ENCODE measurements at regions not wholly inside any gene's neighbourhood (a gene's known extent, or its start where the extent isn't known, plus 50 kb on each side); places are given as distances from the start of the nearest gene placed in this dataset.

- DNase-seq = peak; percentile 51
Measured at GRCh38 chr1:69263921-69264391, 303.8 kb upstream of the LRRC7 start.

DNA sequence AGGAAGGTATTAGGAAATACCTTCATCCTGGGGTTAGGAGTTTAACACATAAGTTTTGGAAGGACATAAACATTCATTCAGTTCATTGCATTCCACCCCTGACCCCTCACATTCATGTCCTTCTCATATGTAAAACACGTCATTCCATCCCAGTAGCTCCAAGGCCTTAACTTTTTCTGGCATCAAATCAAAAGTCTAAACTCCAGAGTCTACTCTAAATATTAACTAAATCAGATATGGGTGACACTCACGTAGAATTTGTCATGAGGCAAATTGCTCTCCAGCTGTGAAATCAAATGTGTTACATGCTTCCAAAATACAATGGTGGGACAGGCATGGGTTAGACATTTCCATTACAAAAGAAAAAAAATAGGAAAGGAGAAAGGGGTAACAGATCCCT lies 298.2 kb upstream of the LRRC7 start:
- no peak for DNase-seq

GRCh38 chr1:69271587-69272125 lies 296.1 kb upstream of the LRRC7 start:
- DNase-seq = no peak

DNA sequence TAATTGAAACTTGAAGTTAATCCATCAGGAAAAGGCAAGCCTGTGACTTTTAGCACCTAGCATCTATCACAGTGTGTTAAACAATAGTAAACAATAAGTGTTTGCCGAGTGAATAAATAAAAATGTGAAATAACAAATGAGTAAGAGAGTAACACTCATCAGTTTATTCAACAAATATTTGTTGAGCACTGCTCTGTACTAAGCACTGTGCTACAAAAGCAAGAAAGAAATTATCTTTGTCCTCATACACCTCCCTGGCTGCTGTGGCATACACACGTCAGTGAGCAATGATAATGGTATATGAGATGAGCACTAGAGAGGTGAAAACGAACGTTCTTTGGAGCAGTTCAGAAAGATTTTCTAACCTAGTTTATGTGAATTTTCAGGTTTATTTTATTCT lies 295.0 kb upstream of the LRRC7 start:
- no peak for DNase-seq

DNA sequence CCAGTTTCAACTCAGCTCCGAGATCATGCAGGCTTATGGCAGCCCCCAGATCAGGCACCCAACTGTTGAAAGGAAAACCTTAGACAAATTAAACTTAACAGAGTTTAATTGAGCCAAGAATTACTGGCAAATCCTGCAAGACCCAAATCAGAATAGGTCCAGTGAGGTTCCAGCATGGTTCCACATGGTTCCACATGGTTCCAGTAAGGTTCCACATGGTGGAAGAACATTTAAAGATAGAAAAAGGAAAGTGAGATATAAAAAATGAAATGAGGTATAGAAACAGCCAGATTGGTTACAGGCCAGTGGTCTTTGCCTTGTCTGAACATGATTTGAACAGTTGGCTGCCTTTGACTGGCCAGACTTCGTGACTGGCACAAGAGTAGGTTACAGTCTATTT lies 288.8 kb upstream of the LRRC7 start:
- DNase-seq = no peak

DNA sequence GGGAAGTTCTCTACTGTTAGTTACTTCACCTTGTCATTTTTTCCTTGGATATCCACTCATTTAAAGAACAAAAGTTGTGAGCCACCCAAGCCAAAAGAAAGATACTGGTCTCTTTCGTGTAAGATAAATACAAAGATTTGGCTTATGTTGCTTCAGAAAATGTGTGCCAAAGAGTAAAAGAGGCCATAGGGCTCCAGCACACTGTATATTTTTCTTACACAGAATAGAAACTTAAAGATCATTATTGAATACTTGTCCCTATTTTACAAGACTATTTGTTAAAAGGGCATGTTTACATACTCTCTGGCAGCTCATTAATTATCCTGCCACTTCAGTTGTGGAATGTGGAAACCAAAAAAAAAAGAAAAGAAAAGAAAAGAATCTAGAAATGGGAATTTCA lies 284.2 kb upstream of the LRRC7 start:
- DNase-seq = no peak

DNA sequence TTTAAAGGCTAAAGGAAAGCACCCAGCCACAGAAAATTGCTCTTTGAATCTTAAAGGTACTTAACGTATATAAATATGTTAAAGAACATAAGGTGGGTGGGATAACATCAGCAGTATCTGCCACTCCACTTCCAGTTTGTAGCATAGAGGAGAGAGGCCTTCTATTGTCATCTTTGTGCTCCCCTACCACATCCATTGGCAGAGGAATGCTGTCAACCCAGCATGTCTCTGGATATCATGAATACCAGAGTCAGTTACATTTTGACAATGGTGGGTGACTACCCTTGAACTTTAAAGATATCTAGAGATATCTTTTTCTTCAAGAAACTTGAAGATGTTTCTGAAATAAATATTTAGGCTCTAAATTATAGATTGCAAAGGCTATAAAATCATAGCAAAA lies 283.2 kb upstream of the LRRC7 start:
- no peak for DNase-seq

GRCh38 chr1:69288416-69288815 lies 279.3 kb upstream of the LRRC7 start:
- DNase-seq = no peak

DNA sequence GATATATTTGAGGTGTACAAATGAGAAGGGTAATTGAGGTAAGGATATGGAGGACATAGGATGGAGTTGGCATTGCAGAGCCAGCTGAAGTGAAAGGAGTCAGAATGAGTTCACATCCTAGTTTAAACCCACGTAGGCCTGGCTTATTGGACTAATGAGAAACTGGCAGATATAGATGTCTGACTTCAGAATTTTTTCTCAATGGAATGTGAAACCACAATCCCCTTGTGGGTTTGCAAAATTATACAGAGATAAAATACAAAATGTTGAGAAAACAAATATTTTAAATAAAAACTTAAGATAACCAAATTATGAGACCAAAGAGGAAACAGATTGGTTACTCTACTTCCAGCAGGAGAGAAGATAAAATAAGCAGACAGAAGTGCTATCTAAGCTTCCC lies 277.4 kb upstream of the LRRC7 start:
- DNase-seq = no peak

DNA sequence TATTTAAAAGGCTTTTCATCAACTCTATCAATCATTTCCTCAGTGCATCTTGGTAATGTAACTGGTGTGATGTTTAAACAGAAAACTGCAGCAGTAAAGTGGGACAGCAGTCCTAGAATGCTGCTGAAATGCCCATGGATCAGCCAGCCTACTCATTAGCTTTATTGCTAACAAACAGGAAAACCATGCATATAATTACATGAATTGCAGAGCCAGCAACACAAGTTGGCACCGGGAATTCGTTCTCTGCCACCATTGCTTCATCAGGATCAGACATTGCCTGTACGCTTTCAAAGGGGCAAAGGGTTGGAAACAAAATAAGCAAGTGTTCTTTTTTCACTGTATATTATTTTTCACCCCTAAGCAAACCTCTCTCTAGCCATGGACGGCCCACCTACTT lies 276.2 kb upstream of the LRRC7 start:
- no peak for DNase-seq

GRCh38 chr1:69292833-69293232 lies 274.9 kb upstream of the LRRC7 start:
- DNase-seq = no peak

GRCh38 chr1:69294171-69294570 lies 273.6 kb upstream of the LRRC7 start:
- DNase-seq = no peak

GRCh38 chr1:69295265-69295664 lies 272.5 kb upstream of the LRRC7 start:
- no peak for DNase-seq

DNA sequence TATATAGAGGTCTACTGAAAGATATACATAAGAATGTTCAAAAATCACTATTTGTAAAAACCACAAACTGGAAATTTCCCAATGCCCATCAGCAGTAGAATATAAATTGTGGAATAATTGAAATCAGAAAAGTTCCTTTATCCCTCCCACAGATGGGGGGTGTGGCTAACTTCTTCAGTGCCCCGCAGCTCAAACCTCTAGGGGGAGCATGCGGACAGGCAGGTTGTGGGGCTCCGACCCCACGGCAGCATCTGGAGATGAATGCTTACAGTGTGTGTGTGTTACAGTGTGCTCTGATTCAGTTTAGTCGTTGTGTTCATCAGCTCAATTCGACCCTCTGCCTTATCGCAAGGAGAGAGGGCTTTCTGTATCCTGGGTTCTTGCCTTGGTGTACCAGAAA lies 262.1 kb upstream of the LRRC7 start:
- no peak for DNase-seq

- DNase-seq = no peak
Measured at GRCh38 chr1:69312055-69312732, 255.5 kb upstream of the LRRC7 start.

GRCh38 chr1:69313118-69313517 lies 254.6 kb upstream of the LRRC7 start:
- no peak for DNase-seq

DNA sequence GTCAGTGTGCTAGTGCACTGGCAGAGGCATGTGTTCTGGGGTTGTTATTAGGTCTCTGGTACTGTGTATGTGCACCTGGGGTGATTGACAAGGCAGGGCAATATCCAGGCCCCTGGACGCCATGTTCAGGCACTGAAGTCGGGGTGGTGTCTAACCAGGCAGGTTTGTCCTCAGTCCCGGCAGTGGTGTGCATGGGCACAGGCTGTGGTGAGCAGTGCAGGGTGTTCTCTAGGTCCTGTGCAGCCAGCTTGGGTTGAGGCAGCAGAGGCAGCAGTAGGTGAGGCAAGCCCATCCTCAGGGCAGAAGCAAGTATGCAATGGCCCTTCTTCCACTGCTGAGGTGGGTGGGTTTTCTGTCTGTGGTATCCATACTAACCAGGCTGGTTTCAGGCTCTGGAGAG lies 252.3 kb upstream of the LRRC7 start:
- DNase-seq = no peak

- no peak for DNase-seq
Measured at GRCh38 chr1:69315823-69316222, 251.9 kb upstream of the LRRC7 start.

DNA sequence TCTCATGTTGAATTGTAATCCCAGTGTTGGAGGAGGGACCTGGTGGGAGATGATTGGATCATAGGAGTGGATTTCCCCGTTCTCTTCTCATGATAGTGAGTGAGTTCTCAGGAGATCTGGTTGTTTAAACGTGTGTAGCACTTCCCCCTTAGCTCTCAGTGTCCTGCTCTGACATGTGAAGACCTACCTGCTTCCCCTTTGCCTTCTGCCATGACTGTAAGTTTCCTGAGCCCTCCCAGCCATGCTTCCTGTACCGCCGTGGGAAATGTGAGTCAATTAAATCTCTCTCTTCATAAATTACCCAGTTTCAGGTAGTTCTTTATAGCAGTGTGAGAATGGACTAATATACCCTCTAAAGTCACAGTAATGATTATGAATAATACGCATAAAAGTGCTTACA lies 248.4 kb upstream of the LRRC7 start:
- no peak for DNase-seq

DNA sequence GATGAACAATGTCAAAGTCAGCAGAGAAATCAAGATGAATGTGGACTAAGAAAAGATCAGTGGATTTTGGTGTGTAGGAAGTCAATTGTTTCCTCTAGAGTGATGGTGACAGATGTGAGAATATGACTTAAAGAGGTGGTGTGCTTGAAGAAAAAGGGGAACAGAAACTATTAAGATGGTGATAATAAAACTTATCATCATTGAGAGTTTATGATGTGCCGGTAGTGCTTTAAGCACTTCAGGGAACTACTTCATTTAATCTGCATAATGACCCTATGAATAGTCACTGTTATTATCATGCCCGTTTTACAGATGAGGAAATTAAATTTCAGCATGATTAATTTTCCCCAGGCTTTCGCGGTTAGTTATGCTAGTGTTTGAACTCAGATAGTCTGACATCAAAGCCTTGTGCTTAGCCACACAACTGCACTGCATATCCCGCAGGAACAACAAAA lies 246.9 kb upstream of the LRRC7 start:
- DNase-seq = no peak

DNA sequence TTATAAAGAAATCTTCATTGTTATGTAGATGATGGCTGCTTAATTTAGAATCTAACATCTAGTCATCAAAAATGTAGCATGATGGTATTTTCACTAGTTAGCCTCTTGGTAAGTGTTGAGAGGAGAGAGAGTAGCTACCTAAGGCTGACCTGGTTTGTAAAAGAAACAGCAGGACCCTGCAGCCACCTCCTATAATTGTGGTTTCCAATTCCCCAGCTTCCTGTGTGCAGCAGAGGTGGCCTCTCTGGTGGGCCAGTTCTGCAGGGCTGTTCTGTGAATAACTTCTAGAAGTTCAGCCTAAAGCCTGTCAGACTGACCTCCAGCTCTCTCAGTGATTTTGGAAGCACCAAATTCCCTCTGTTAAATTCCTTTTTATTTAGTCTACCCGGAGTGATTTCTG lies 246.4 kb upstream of the LRRC7 start:
- no peak for DNase-seq

- DNase-seq = no peak
Measured at GRCh38 chr1:69328186-69328585, 239.5 kb upstream of the LRRC7 start.

DNA sequence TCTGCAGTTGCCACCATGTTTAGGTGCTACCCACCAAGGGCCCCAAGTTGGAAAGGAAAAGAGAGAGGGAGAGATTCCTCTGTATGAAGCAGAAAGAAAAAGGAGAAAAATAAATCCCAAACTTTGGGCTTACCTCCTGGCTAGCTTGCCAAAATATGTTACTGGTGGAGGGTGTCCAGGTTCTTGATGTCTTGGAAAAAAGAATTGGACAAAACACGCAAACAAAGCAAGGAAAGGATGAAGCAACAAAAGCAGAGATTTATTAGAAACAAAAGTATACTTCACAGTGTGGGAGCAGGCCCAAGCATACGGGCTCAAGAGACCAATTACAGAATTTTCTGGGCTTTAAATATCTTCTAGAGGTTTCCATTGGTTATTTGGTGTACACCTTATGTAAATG lies 204.5 kb upstream of the LRRC7 start:
- DNase-seq = no peak

DNA sequence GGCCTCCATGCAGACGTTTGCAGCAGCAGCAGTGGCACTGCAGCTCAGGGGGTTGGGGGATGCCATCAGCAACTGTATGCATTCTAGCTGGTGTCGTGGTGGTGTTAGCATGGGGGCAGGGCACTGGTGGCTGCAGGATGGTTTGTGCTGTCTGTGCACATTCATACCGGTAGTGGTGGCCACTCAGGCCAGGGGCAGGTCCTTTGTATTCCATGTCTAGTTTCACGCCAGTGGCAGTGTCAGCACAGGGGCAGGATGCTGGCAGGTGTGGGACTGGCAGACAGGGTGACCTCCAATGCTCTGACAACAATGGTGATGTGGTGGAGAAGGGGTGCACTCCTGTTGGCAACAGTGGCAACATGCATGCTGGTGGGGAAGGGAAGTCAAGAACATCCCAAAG lies 194.2 kb upstream of the LRRC7 start:
- no peak for DNase-seq

- no peak for DNase-seq
Measured at GRCh38 chr1:69376408-69376807, 191.3 kb upstream of the LRRC7 start.

Data from left hindlimb (tissue), 1 donor.